GF-D8 (cell line): ENCODE measurements at regions not wholly inside any gene's neighbourhood (a gene's known extent, or its start where the extent isn't known, plus 50 kb on each side); places are given as distances from the start of the nearest gene placed in this dataset.

Experiments used
- DNase-seq: peaks from one replicate; lab custom pipeline; 2025; lab: John Stamatoyannopoulos, UW

- DNase-seq, result no peak
These were observed 281.2 kb downstream of the FOXO1 start for GRCh38 chr13:40384976-40385857.

GRCh38 chr13:40385858-40386180 lies 280.6 kb downstream of the FOXO1 start:
- DNase-seq, result no peak

GRCh38 chr13:40386586-40386985 lies 279.9 kb downstream of the FOXO1 start:
- DNase-seq, result no peak

GRCh38 chr13:40387775-40388174 lies 278.7 kb downstream of the FOXO1 start:
- DNase-seq, result no peak

GRCh38 chr13:40388617-40389016 lies 277.8 kb downstream of the FOXO1 start:
- DNase-seq, result peak; percentile 65

GRCh38 chr13:40389081-40389641 lies 277.3 kb downstream of the FOXO1 start:
- DNase-seq, result no peak

GRCh38 chr13:40390401-40390916 lies 276.0 kb downstream of the FOXO1 start:
- DNase-seq, result no peak

GRCh38 chr13:40391788-40392187 lies 274.7 kb downstream of the FOXO1 start:
- DNase-seq, result no peak

GRCh38 chr13:40394304-40394985 lies 272.0 kb downstream of the FOXO1 start:
- no peak for DNase-seq

GRCh38 chr13:40398065-40398464 lies 268.4 kb downstream of the FOXO1 start:
- DNase-seq, result no peak

GRCh38 chr13:40399756-40400155 lies 266.7 kb downstream of the FOXO1 start:
- peak; percentile 83 for DNase-seq

GRCh38 chr13:40401911-40402776 lies 264.3 kb downstream of the FOXO1 start:
- DNase-seq, result peak; percentile 99

GRCh38 chr13:40402931-40403431 lies 263.5 kb downstream of the FOXO1 start:
- no peak for DNase-seq

- DNase-seq, result no peak
These were observed 262.8 kb downstream of the FOXO1 start for GRCh38 chr13:40403509-40404241.

GRCh38 chr13:40404407-40404806 lies 262.0 kb downstream of the FOXO1 start:
- no peak for DNase-seq

- no peak for DNase-seq
These were observed 261.3 kb downstream of the FOXO1 start for GRCh38 chr13:40404967-40405716.

- no peak for DNase-seq
These were observed 259.9 kb downstream of the FOXO1 start for GRCh38 chr13:40406405-40407120.

- no peak for DNase-seq
These were observed 258.9 kb downstream of the FOXO1 start for GRCh38 chr13:40407567-40407966.

GRCh38 chr13:40408602-40409001 lies 257.8 kb downstream of the FOXO1 start:
- no peak for DNase-seq

GRCh38 chr13:40409278-40409677 lies 257.2 kb downstream of the FOXO1 start:
- DNase-seq, result no peak
